IPS-15b (cell line): ENCODE measurements at regions not wholly inside any gene's neighbourhood (a gene's known extent, or its start where the extent isn't known, plus 50 kb on each side); places are given as distances from the start of the nearest gene placed in this dataset.

Experiments
- H3K27me3 ChIP-seq: one replicate; pipeline ENCODE4 v1.6.1; 2013; ENCODE audit warnings: low read length; ENCODE audit not compliant: control insufficient read depth, insufficient read depth
- H3K36me3 ChIP-seq: one replicate; pipeline ENCODE4 v1.6.1; 2013; ENCODE audit warnings: low read length; ENCODE audit not compliant: control insufficient read depth, insufficient read depth
- H3K4me1 ChIP-seq: one replicate; pipeline ENCODE4 v1.6.1; 2013; ENCODE audit warnings: mild to moderate bottlenecking, low read length; ENCODE audit not compliant: control insufficient read depth, insufficient read depth
- H3K4me3 ChIP-seq: one replicate; pipeline ENCODE4 v1.5.1; 2013; ENCODE audit warnings: low read depth, low read length
- H3K9ac ChIP-seq: one replicate; pipeline ENCODE4 v1.6.1; 2013; ENCODE audit warnings: low read depth, mild to moderate bottlenecking, low read length
- H3K9me3 ChIP-seq: one replicate; pipeline ENCODE4 v1.6.1; 2013; ENCODE audit warnings: mild to moderate bottlenecking, low read length; ENCODE audit not compliant: control insufficient read depth, insufficient read depth

- Histone ChIP-seq H3K27me3 (no peaks in the 10 kb centered on the region), H3K4me3 (no peak overlapping the region), H3K4me1 (no peaks in the 10 kb centered on the region), H3K36me3 (no peaks in the 10 kb centered on the region), H3K9ac (no peak overlapping the region), H3K9me3 (no peaks in the 10 kb centered on the region)
Observed at GRCh38 chr2:16559278-16560067, 106.2 kb downstream of the CYRIA start.

GRCh38 chr2:16554060-16554583 lies 111.5 kb downstream of the CYRIA start:
- Histone ChIP-seq H3K9ac (no peak overlapping the region), H3K9me3 (no peaks in the 10 kb centered on the region), H3K4me3 (no peak overlapping the region), H3K36me3 (no peaks in the 10 kb centered on the region), H3K4me1 (no peaks in the 10 kb centered on the region), H3K27me3 (no peaks in the 10 kb centered on the region)

GRCh38 chr2:16553226-16553625 lies 112.4 kb downstream of the CYRIA start:
- H3K36me3 ChIP-seq = no peaks in the 10 kb centered on the region
- no peaks in the 10 kb centered on the region for H3K27me3 ChIP-seq
- no peak overlapping the region for H3K4me3 ChIP-seq
- no peaks in the 10 kb centered on the region for H3K4me1 ChIP-seq
- H3K9me3 ChIP-seq = no peaks in the 10 kb centered on the region
- no peak overlapping the region for H3K9ac ChIP-seq

GRCh38 chr2:16552202-16552601 lies 113.4 kb downstream of the CYRIA start:
- no peak overlapping the region for H3K9ac ChIP-seq
- no peaks in the 10 kb centered on the region for H3K4me1 ChIP-seq
- no peaks in the 10 kb centered on the region for H3K9me3 ChIP-seq
- no peak overlapping the region for H3K4me3 ChIP-seq
- H3K27me3 ChIP-seq = no peaks in the 10 kb centered on the region
- H3K36me3 ChIP-seq = no peaks in the 10 kb centered on the region

GRCh38 chr2:16548036-16548435 lies 117.6 kb downstream of the CYRIA start:
- no peaks in the 10 kb centered on the region for H3K4me1 ChIP-seq
- H3K9ac ChIP-seq = no peak overlapping the region
- H3K36me3 ChIP-seq = no peaks in the 10 kb centered on the region
- no peak overlapping the region for H3K4me3 ChIP-seq
- no peaks in the 10 kb centered on the region for H3K27me3 ChIP-seq
- no peaks in the 10 kb centered on the region for H3K9me3 ChIP-seq

GRCh38 chr2:16546128-16546754 lies 119.4 kb downstream of the CYRIA start:
- Histone ChIP-seq H3K4me3 (no peak overlapping the region), H3K9ac (no peak overlapping the region), H3K9me3 (no peaks in the 10 kb centered on the region), H3K4me1 (no peaks in the 10 kb centered on the region), H3K36me3 (no peaks in the 10 kb centered on the region), H3K27me3 (no peaks in the 10 kb centered on the region)

- Histone ChIP-seq H3K4me3 (no peak overlapping the region), H3K9ac (no peak overlapping the region), H3K36me3 (no peaks in the 10 kb centered on the region), H3K4me1 (no peaks in the 10 kb centered on the region), H3K9me3 (no peaks in the 10 kb centered on the region), H3K27me3 (no peaks in the 10 kb centered on the region)
Observed at GRCh38 chr2:16538707-16539106, 126.9 kb downstream of the CYRIA start.

GRCh38 chr2:16537347-16537746 lies 128.3 kb downstream of the CYRIA start:
- H3K9ac ChIP-seq = no peak overlapping the region
- no peak overlapping the region for H3K4me3 ChIP-seq
- no peaks in the 10 kb centered on the region for H3K9me3 ChIP-seq
- H3K27me3 ChIP-seq = no peaks in the 10 kb centered on the region
- H3K4me1 ChIP-seq = no peaks in the 10 kb centered on the region
- no peaks in the 10 kb centered on the region for H3K36me3 ChIP-seq

- Histone ChIP-seq H3K9me3 (no peaks in the 10 kb centered on the region), H3K36me3 (no peaks in the 10 kb centered on the region), H3K4me1 (no peaks in the 10 kb centered on the region), H3K4me3 (no peak overlapping the region), H3K9ac (no peak overlapping the region), H3K27me3 (no peaks in the 10 kb centered on the region)
Observed at GRCh38 chr2:16526193-16526592, 139.4 kb downstream of the CYRIA start.

- Histone ChIP-seq H3K27me3 (no peaks in the 10 kb centered on the region), H3K9ac (no peak overlapping the region), H3K36me3 (no peaks in the 10 kb centered on the region), H3K4me1 (no peaks in the 10 kb centered on the region), H3K9me3 (no peaks in the 10 kb centered on the region), H3K4me3 (no peak overlapping the region)
Observed at GRCh38 chr2:16525265-16525887, 140.3 kb downstream of the CYRIA start.

- Histone ChIP-seq H3K9ac (no peak overlapping the region), H3K9me3 (no peaks in the 10 kb centered on the region), H3K4me3 (no peak overlapping the region), H3K4me1 (no peaks in the 10 kb centered on the region), H3K36me3 (no peaks in the 10 kb centered on the region), H3K27me3 (no peaks in the 10 kb centered on the region)
Observed at GRCh38 chr2:16523711-16524110, 141.9 kb downstream of the CYRIA start.
